ENCODE measurements at regions not wholly inside any gene's neighbourhood (a gene's known extent, or its start where the extent isn't known, plus 50 kb on each side); places are given as distances from the start of the nearest gene placed in this dataset.

DNA sequence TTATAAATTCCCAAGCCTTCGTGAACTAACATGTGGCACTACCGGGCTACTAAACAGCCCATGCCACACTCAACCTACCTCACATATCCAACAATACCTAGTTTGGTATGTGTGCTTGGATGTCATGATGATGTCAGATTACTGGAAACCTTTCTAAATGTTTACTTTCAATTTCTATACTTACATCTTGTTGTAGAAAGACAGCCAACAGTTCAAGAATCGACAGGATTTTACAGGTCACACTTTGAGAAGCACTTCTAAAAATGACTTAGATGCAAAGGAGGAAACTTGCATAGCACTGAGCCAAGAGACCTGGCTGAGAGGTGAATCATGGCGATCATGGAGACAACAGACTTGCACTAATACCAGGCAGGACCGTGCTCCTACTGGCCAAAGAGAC, 209.9 kb downstream of the COL4A1 start:
- DNase-seq (ENCODE audit: low spot score): no peak
- intact Hi-C loops (cut with DNase I): no loop called here

DNA sequence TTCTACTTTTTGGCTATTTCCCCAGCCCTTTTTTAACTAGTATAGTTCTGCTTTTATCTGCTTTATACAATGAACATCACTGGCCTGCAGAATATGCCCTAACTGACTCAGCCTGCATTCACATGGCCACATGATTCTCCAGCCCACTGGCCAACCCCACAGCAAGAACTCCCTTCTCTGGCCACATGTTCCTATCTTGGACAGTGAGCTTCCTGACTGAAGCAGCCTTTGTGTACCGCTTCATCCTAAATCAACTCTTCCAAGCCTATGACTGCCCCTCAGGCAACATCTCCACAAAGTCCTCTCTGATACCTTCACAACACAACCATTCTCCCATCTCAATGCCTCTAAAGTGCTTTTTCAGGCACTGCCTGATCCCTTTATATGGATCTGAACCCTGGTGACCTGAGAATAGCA, 214.1 kb downstream of the COL4A1 start:
- intact Hi-C loops (cut with DNase I): no loop called here
- no peak for DNase-seq (ENCODE audit: low spot score)

DNA sequence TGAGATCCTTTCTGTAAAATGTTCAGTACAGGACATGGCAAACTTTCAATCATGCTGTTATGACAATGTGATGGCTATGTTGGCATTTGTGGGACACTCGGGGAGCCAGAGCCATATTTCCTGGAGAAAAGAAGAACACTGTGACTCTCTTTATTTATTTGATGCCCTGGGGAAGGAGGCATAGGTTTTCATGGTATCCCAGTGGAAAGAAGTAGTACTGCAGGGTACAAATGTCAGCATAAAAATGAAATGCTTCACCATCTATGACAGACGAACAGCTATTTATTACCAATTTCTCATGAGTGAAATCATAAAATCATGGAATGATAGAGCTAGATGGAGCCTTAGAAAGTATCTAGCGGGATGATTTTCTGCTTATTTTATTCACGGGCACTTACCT, 217.1 kb downstream of the COL4A1 start:
- intact Hi-C loops (cut with DNase I): no loop called here
- DNase-seq (ENCODE audit: low spot score): no peak

DNA sequence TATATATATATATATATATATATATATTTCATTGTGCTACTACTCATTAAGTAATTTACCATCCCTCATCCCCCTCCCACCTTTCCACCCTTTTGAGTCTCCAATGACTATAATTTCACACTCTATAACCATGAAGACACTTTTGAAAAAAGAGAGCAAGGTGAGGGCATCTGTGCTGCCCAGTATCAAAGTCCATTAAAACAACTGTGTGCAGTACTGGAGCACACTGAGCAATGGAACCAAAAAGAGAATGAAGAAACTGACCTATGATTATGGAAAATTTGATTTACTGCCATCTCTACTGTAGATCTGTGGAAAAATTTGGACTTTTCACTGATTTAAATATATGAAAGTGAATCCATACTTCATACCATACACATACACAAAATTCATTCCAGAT, 217.9 kb downstream of the COL4A1 start:
- no peak for DNase-seq (ENCODE audit: low spot score)
- intact Hi-C loops (cut with DNase I): no loop called here

DNA sequence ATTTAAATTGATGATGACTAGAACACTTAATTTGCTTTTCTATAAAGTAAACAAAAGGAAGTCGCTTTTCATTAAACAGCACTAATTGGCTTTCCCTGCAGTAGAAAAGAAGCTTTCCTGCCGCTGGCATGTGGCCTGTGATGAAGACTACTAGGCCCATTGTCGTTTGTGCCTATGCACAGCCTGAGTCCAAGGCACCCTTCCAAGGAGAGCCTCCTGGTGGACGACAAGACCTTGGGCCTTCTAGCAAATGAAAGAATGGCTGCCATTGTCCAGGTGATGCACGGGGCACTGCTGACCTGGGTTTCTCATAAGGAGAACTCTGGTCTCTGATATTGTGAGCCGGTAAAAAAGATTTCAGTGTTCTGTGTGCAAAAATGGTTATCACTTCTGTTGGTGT, 233.0 kb downstream of the COL4A1 start:
- no peak for DNase-seq (ENCODE audit: low spot score)
- intact Hi-C loops (cut with DNase I): no loop called here

- intact Hi-C loops (cut with DNase I): no loop called here
- no peak for DNase-seq (ENCODE audit: low spot score)
Measured at GRCh38 chr13:110070511-110071120, 236.3 kb downstream of the COL4A1 start.

DNA sequence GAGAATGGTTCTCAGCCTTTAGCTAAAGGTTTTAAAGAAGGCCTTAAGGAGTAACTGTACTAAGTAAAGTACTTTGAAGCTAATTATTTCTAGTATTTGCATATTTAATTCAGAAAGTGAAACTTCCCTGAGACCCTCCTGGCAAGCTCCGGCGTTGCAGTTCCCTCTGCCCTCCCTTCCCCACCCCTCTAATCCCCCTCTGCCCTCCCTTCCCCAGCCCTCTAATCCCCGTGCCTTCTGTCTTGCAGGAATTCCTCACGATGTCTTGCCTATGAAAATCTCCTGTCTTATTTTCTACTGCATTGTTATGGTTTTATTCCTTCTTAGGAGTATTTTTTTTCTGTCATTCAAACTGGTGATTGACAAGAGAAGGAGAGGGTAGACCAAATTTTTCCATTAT, 236.9 kb downstream of the COL4A1 start:
- intact Hi-C loops (cut with DNase I): no loop called here

DNA sequence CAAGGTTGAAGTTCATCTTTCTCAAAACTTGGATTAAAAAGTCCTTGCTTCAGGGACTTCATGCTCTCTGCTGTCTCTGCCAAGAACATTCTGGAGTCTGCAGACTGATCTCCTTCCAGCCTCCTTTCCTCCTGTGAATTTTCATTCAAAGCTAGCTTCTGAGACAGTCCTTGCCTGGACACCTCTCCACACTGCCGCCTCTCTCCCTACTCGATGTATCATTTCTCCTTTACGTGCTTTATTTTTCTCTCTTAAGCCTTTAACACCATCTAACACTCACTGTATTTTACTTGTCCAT, 238.8 kb downstream of the COL4A1 start:
- DNase-seq (ENCODE audit: low spot score): no peak
- intact Hi-C loops (cut with DNase I): no loop called here

More for the DNA sequence above, 236.9 kb downstream of the COL4A1 start:
- DNase-seq (ENCODE audit: low spot score): no peak

- intact Hi-C loops (cut with DNase I): no loop called here
- DNase-seq (ENCODE audit: low spot score): no peak
Measured at GRCh38 chr13:110067355-110068175, 239.4 kb downstream of the COL4A1 start.

- DNase-seq (ENCODE audit: low spot score): no peak
- intact Hi-C loops (cut with DNase I): no loop called here
Measured at GRCh38 chr13:110065780-110066179, 241.2 kb downstream of the COL4A1 start.

- DNase-seq (ENCODE audit: low spot score): no peak
- intact Hi-C loops (cut with DNase I): no loop called here
Measured at GRCh38 chr13:110063490-110064421, 243.2 kb downstream of the COL4A1 start.

DNA sequence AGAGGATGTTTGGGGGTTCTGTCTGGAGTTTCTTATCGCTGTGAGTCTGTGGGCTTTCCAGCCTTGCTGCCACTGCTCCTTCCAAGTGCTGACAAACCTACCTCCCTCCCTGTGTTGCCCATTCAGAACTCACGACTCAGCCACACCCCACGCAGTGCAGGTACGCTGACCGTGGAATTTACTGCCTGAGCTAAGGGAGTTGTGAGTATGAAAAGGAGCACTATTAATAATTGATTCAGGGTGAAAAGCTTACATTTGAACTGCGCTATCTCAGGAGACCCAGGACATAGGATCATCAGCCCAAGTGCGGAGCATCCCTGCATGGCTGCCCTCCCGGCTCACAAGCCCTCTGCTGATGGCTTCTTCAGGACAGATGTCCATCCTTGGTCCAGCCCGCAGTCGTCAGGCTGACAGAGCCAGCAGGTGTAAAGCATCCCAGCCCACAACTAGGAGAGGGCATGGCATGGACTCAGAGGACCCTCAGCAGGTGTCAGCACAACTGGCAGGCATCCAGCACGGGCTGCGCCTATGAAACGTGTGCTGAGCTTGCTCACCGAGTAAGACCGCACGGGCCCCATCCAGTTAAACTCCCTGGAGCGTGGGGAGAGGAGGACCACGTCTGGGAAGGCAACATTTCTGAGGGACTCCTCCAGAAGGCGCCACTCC, 244.0 kb downstream of the COL4A1 start:
- intact Hi-C loops (cut with DNase I): no loop called here
- DNase-seq (ENCODE audit: low spot score): no peak

DNA sequence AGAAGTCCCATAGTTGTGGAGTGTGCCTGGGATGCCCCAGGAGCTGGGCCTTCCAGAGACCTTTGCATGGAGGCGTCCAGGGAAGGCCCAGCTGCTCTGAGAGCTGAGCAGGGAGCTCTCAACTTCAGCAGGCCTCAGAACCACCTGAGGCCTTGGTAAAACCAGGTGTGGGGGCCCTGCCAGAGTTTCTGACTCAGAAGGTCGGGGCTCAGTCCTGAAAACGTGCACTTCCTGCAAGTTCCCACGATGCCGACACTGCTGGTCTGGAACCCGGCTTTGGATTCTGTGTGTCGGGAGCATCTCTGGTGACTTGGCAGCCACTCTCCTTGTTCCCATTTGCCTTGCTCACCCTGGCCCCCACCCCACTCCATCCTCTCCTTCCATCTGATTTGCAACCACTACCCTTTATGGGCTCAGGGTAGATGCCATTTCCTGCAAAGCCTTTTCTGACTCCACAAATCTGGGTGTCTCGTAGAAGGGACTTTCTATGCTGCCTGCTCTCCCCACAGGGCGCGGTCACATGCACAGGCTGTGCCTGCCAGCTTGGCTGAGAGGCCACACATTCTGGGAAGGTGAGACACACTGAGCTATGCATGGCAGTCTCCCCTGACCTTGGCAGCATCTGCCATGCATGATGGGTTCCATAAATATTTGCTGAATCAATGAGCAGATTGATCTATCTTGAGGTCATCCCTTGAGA, 244.7 kb downstream of the COL4A1 start:
- no peak for DNase-seq (ENCODE audit: low spot score)
- intact Hi-C loops (cut with DNase I): no loop called here

- DNase-seq (ENCODE audit: low spot score): no peak
- intact Hi-C loops (cut with DNase I): no loop called here
Measured at GRCh38 chr13:110061270-110061669, 245.7 kb downstream of the COL4A1 start.

DNA sequence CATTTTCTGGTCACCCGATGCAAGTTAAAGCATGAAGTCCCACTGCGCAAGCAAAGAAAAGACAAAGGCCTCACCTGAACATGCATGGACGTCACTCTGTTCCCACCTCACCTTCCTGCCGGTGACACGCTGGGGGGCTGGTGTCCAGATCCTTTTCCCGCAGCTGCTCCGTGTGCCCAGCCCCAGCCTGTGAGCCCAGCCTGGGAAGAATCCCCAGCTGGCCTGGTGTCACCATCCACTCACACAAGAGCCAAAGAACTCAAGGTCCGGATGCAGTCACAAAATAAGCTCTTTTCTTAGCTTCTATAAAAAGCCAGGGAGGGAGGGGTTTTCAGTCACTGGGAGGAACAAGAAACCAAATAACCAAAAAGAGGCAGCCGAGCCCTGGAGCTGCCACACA, 249.9 kb downstream of the COL4A1 start:
- no peak for DNase-seq (ENCODE audit: low spot score)
- intact Hi-C loops (cut with DNase I): no loop called here

GRCh38 chr13:110056640-110057039, 250.3 kb downstream of the COL4A1 start:
- DNase-seq (ENCODE audit: low spot score): no peak
- intact Hi-C loops (cut with DNase I): no loop called here

DNA sequence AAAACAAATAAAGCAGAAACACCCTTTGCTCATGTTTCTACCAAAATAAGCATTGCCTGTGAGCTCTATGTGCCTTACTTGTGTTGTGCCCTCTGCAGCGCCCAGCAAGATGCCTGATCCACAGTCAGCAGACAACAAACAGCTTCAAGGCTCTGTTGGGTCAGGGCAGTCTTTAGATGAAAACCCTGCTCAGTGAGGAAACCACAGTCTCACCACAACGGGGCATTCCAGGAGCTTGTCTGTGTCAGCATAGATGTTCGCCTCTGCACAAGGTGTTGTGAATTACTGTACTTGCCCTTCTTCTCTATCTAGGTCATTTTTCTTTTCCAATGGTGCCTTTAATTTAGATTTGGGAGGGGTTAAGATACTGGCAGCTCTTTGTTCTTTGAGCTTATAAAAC, 251.9 kb downstream of the COL4A1 start:
- intact Hi-C loops (cut with DNase I): no loop called here
- DNase-seq (ENCODE audit: low spot score): no peak

GRCh38 chr13:110054041-110054440, 252.9 kb downstream of the COL4A1 start:
- DNase-seq (ENCODE audit: low spot score): no peak
- intact Hi-C loops (cut with DNase I): no loop called here

- intact Hi-C loops (cut with DNase I): loop anchor here (5.0 kb wide), 1 partner anchor 60 kb away; no protein-coding TSS in a partner anchor
- peak; percentile 86 for DNase-seq (ENCODE audit: low spot score)
Measured at GRCh38 chr13:110047496-110047895, 259.5 kb downstream of the COL4A1 start.

All from cardiac septum (tissue), 1 donor.